ENCODE measurements at regions not wholly inside any gene's neighbourhood (a gene's known extent, or its start where the extent isn't known, plus 50 kb on each side); places are given as distances from the start of the nearest gene placed in this dataset.

- TF ChIP-seq ZFX (CRISPR knock-in tag; IDR thresholded peaks at IDR 0.05) (no peak), POLR2A (conservative IDR thresholded peaks at IDR 0.05) (no peak), ZNF263 (CRISPR knock-in tag; IDR thresholded peaks at IDR 0.05; ENCODE audit: borderline replicate concordance) (no peak), CREB1 (IDR thresholded peaks at IDR 0.05) (no peak), CREB1 (CRISPR knock-in tag; IDR thresholded peaks at IDR 0.05) (no peak), BCLAF1 (IDR thresholded peaks at IDR 0.05; ENCODE audit: borderline replicate concordance in 1 of 2, control insufficient read depth in 1 of 2, low read depth in 2 of 2, low read length in 1 of 2) (no peak), BRD9 (IDR thresholded peaks at IDR 0.05; ENCODE audit: low read depth, partially characterized antibody) (no peak), ZBTB49 (CRISPR knock-in tag; IDR thresholded peaks at IDR 0.05; ENCODE audit: borderline replicate concordance) (no peak), CTCF (IDR thresholded peaks at IDR 0.05 in 2 of 3, conservative IDR thresholded peaks at IDR 0.05 in 1 of 3; ENCODE audit: insufficient read depth in 2 of 3, low read depth in 1 of 3, low read length in 3 of 3) (no peak), ZNF609 (CRISPR knock-in tag; IDR thresholded peaks at IDR 0.05; ENCODE audit: borderline replicate concordance) (no peak), E2F8 (IDR thresholded peaks at IDR 0.05; ENCODE audit: low read depth, partially characterized antibody) (no peak), SP2 (IDR thresholded peaks at IDR 0.05; ENCODE audit: extremely low read depth, low read depth, low read length, poor library complexity, severe bottlenecking) (no peak), RNF2 (IDR thresholded peaks at IDR 0.05) (no peak), ILF3 (IDR thresholded peaks at IDR 0.05; ENCODE audit: borderline replicate concordance) (no peak)
Observed at GRCh38 chr10:35274498-35275060, 61.7 kb upstream of the CCNY start.
